DND-41 (cell line): ENCODE measurements at regions not wholly inside any gene's neighbourhood (a gene's known extent, or its start where the extent isn't known, plus 50 kb on each side); places are given as distances from the start of the nearest gene placed in this dataset.

ENCODE experiments used
- ATAC-seq: fragments of 200-7000 bp; cut with Tn5 transposase; 3 replicates; pipeline ENCODE4 v1.9.1; 2021; ENCODE audit warnings: low read depth; ENCODE audit not compliant: insufficient read depth
- DNase-seq: peaks from one replicate; pipeline ENCODE4 v3.0.0-alpha.2; 2020
- H2AFZ ChIP-seq: 2 replicates; pipeline ENCODE4 v1.6.0; 2012; ENCODE audit warnings: low read depth, low read length
- H3K27ac ChIP-seq: 2 replicates; pipeline ENCODE4 v1.5.1; 2012; ENCODE audit warnings: low read length, inconsistent platforms
- H3K27me3 ChIP-seq: fragments of 200-600 bp; sonication (generic); 2 replicates; pipeline ENCODE4 v1.6.0; 2012; ENCODE audit warnings: low read length, mild to moderate bottlenecking, inconsistent platforms; ENCODE audit not compliant: insufficient read depth, poor library complexity
- H3K36me3 ChIP-seq: 2 replicates; pipeline ENCODE4 v1.5.1; 2012; ENCODE audit warnings: low read length, inconsistent platforms; ENCODE audit not compliant: insufficient read depth
- H3K4me1 ChIP-seq: 2 replicates; pipeline ENCODE4 v1.5.1; 2012; ENCODE audit warnings: mild to moderate bottlenecking, low read length; ENCODE audit not compliant: insufficient read depth
- H3K4me2 ChIP-seq: 2 replicates; pipeline ENCODE4 v1.6.0; 2012; ENCODE audit warnings: mild to moderate bottlenecking, moderate library complexity, low read length, inconsistent platforms; ENCODE audit not compliant: insufficient read depth
- H3K4me3 ChIP-seq, 2 experiments: fragments of 200-600 bp in 1 of 2; shearing (Covaris generic) in 1 of 2; 2 replicates each; pipeline ENCODE4 v1.5.1; 2012 to 2016; ENCODE audit warnings: inconsistent platforms in 2 of 2, low read length in 2 of 2, mild to moderate bottlenecking in 2 of 2, low read depth in 1 of 2, moderate library complexity in 1 of 2
- H3K79me2 ChIP-seq: 2 replicates; pipeline ENCODE4 v1.6.0; 2012; ENCODE audit warnings: low read length, inconsistent platforms; ENCODE audit not compliant: insufficient read depth
- H3K9ac ChIP-seq: 2 replicates; pipeline ENCODE4 v1.6.0; 2012; ENCODE audit warnings: low read depth, mild to moderate bottlenecking, inconsistent platforms, low read length, moderate library complexity
- H3K9me3 ChIP-seq: 2 replicates; pipeline ENCODE4 v1.5.1; 2012; ENCODE audit warnings: low read length, moderate library complexity, mild to moderate bottlenecking, inconsistent platforms; ENCODE audit not compliant: insufficient read depth, severe bottlenecking
- H4K20me1 ChIP-seq: 2 replicates; pipeline ENCODE4 v1.6.0; 2012; ENCODE audit warnings: low read length; ENCODE audit not compliant: insufficient read depth
- CTCF ChIP-seq: IDR thresholded peaks from 2 replicates; pipeline ENCODE4 v1.5.1; 2012; ENCODE audit warnings: borderline replicate concordance, low read length, moderate library complexity, mild to moderate bottlenecking; ENCODE audit not compliant: poor library complexity, severe bottlenecking; ENCODE audit errors: extremely low read depth
- EZH2 ChIP-seq: IDR thresholded peaks from 3 replicates; pipeline ENCODE4 v1.6.1; 2012; ENCODE audit warnings: borderline replicate concordance, low read depth, mild to moderate bottlenecking, moderate library complexity, low read length, inconsistent platforms; ENCODE audit not compliant: severe bottlenecking

DNA sequence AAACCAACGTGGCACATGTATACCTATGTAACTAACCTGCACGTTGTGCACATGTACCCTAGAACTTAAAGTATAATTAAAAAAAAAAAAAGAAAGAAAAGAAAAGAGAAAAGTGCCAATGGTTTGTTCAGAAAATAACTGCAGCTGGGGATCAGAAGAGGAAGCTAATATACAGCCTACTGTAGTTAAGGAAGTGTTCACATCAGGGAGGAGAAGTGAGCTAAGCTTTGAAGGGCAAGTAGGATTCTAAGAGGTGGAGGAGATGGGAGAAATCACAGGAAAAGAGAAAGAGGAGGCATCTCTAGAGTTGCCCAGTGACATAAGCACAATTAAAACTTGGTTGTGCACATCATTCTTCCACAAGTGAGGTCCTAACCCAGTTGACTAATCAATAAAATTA lies 214.4 kb upstream of the DTNBP1 start:
- Histone ChIP-seq H3K27me3 (peaks cover 9% of the 10 kb centered on the region), H4K20me1 (no peaks in the 10 kb centered on the region), H3K79me2 (no peaks in the 10 kb centered on the region), H3K9ac (no peak overlapping the region), H3K4me2 (no peak overlapping the region), H2AFZ (no peak overlapping the region), H3K9me3 (no peaks in the 10 kb centered on the region), H3K27ac (no peak overlapping the region), H3K36me3 (no peaks in the 10 kb centered on the region), H3K4me1 (peaks cover 17% of the 10 kb centered on the region), H3K4me3 (no peak overlapping the region)
- no peak for TF ChIP-seq EZH2
- no peak for TF ChIP-seq CTCF
- ATAC-seq (no peak), DNase-seq (no peak)

DNA sequence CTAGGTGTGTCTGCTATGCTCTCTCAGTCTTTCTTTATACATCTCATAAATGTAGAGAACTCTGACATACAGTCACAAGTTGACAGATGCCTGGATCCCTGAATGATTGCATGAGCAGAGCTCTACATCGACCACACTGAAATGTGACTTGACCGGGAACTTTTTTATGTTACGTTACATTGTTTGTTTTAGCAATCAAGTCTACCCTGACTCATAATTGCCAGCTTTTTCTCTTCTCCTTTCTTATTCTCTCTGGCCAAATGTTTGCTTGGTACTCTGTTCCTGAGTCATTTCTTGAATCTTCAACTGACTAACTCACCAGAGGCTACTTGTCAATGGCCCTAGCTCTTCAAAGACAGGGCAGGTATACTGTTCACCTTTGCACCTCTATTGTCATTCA lies 213.6 kb upstream of the DTNBP1 start:
- Histone ChIP-seq H3K4me1 (peaks cover 17% of the 10 kb centered on the region), H3K27ac (no peak overlapping the region), H3K27me3 (peaks cover 9% of the 10 kb centered on the region), H3K4me2 (no peak overlapping the region), H3K79me2 (no peaks in the 10 kb centered on the region), H3K36me3 (no peaks in the 10 kb centered on the region), H4K20me1 (no peaks in the 10 kb centered on the region), H2AFZ (no peak overlapping the region), H3K9ac (no peak overlapping the region), H3K4me3 (no peak overlapping the region), H3K9me3 (no peaks in the 10 kb centered on the region)
- no peak for ATAC-seq
- no peak for TF ChIP-seq EZH2
- no peak for TF ChIP-seq CTCF
- DNase-seq: no peak

- ATAC-seq (no peak), DNase-seq (no peak)
- TF ChIP-seq CTCF: no peak
- no peak for TF ChIP-seq EZH2
- Histone ChIP-seq H4K20me1 (no peaks in the 10 kb centered on the region), H3K27me3 (peaks cover 9% of the 10 kb centered on the region), H3K4me1 (peaks cover 17% of the 10 kb centered on the region), H3K79me2 (no peaks in the 10 kb centered on the region), H3K36me3 (no peaks in the 10 kb centered on the region), H2AFZ (no peak overlapping the region), H3K4me2 (no peak overlapping the region), H3K4me3 (no peak overlapping the region), H3K27ac (no peak overlapping the region), H3K9me3 (no peaks in the 10 kb centered on the region), H3K9ac (no peak overlapping the region)
Observed at GRCh38 chr6:15875797-15876196, 213.0 kb upstream of the DTNBP1 start.

GRCh38 chr6:15874821-15875220 lies 212.0 kb upstream of the DTNBP1 start:
- H3K9me3 ChIP-seq: no peaks in the 10 kb centered on the region
- peaks cover 9% of the 10 kb centered on the region for H3K27me3 ChIP-seq
- H3K9ac ChIP-seq: no peak overlapping the region
- ATAC-seq: no peak
- H3K4me1 ChIP-seq: peaks cover 12% of the 10 kb centered on the region
- no peak for DNase-seq
- no peak overlapping the region for H2AFZ ChIP-seq
- TF ChIP-seq EZH2 (no peak), CTCF (no peak)
- no peaks in the 10 kb centered on the region for H3K36me3 ChIP-seq
- H3K4me3 ChIP-seq: no peak overlapping the region
- no peaks in the 10 kb centered on the region for H4K20me1 ChIP-seq
- no peaks in the 10 kb centered on the region for H3K79me2 ChIP-seq
- no peak overlapping the region for H3K27ac ChIP-seq
- no peak overlapping the region for H3K4me2 ChIP-seq
